ENCODE measurements at regions not wholly inside any gene's neighbourhood (a gene's known extent, or its start where the extent isn't known, plus 50 kb on each side); places are given as distances from the start of the nearest gene placed in this dataset.
A peak's percentile ranks its signal among the peaks of the same experiment; 100 is the strongest.

- 80 to 90% methylated on average over 1 of the region's 1 CpG for WGBS, 2 donors
- Histone ChIP-seq H3K9me3 (peaks cover 0 to 2% (median 0%) of the 10 kb centered on the region in 3 donors), H3K27me3 (no peaks in the 10 kb centered on the region), H3K4me1 (peaks cover 8% of the 10 kb centered on the region), H3K27ac (no peak overlapping the region), H3K4me3 (no peak overlapping the region), H3K36me3 (replicated peaks in 1 of 2; ENCODE audit: insufficient read depth in 1 of 2, low read depth in 2 of 2) (no peaks in the 10 kb centered on the region)
- no peak for TF ChIP-seq CTCF (IDR thresholded peaks at IDR 0.05)
- no peak for TF ChIP-seq POLR2A (IDR thresholded peaks at IDR 0.05)
- no peak for DNase-seq
- no peak for ATAC-seq
- intact Hi-C loops (cut with DNase I) = no loop called here
Measured at GRCh38 chr12:89091293-89091841, 260.9 kb downstream of the DUSP6 start.

- no peak for DNase-seq
- TF ChIP-seq POLR2A (IDR thresholded peaks at IDR 0.05) = no peak
- no peak for TF ChIP-seq CTCF (IDR thresholded peaks at IDR 0.05)
- no peak for ATAC-seq
- 83 to 87% methylated on average over 2 of the region's 2 CpGs for WGBS, 2 donors
- Histone ChIP-seq H3K27me3 (no peaks in the 10 kb centered on the region), H3K4me3 (no peak overlapping the region), H3K27ac (no peak overlapping the region), H3K4me1 (peaks cover 8% of the 10 kb centered on the region), H3K36me3 (replicated peaks in 1 of 2; ENCODE audit: insufficient read depth in 1 of 2, low read depth in 2 of 2) (no peaks in the 10 kb centered on the region), H3K9me3 (peaks cover 0 to 3% (median 0%) of the 10 kb centered on the region in 3 donors)
- intact Hi-C loops (cut with DNase I) = no loop called here
Measured at GRCh38 chr12:89089264-89089663, 263.0 kb downstream of the DUSP6 start.

DNA sequence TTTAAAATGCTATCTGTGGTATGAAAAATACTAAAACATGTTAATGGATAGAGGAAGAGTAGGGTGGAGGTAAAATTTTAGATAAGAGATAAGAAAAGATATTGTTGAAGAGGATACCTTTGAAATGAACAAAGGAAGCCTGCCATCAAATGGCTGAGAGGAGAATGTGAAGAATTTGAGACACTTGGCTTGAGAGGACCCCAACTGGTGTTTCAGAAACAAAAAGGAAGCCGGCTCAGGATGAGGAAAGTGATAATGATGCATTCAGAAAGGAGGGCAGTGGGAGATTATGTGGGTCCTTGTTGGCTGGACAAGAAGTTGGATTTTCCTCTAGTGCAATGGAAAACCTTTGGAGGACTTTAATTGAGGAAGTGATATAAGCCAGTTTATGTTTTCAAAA lies 264.4 kb downstream of the DUSP6 start:
- TF ChIP-seq POLR2A (IDR thresholded peaks at IDR 0.05) (no peak), CTCF (IDR thresholded peaks at IDR 0.05) (no peak)
- H3K27me3 ChIP-seq = no peaks in the 10 kb centered on the region
- intact Hi-C loops (cut with DNase I) = no loop called here
- no peak overlapping the region for H3K4me3 ChIP-seq
- DNase-seq (no peak), ATAC-seq (no peak)
- no peak overlapping the region for H3K27ac ChIP-seq
- WGBS, 2 donors = 70 to 93% methylated on average over 1 of the region's 1 CpG
- no peaks in the 10 kb centered on the region for H3K36me3 ChIP-seq (replicated peaks in 1 of 2; ENCODE audit: insufficient read depth in 1 of 2, low read depth in 2 of 2)
- peaks cover 8% of the 10 kb centered on the region for H3K4me1 ChIP-seq
- H3K9me3 ChIP-seq = peaks cover 0 to 3% (median 0%) of the 10 kb centered on the region in 3 donors

DNA sequence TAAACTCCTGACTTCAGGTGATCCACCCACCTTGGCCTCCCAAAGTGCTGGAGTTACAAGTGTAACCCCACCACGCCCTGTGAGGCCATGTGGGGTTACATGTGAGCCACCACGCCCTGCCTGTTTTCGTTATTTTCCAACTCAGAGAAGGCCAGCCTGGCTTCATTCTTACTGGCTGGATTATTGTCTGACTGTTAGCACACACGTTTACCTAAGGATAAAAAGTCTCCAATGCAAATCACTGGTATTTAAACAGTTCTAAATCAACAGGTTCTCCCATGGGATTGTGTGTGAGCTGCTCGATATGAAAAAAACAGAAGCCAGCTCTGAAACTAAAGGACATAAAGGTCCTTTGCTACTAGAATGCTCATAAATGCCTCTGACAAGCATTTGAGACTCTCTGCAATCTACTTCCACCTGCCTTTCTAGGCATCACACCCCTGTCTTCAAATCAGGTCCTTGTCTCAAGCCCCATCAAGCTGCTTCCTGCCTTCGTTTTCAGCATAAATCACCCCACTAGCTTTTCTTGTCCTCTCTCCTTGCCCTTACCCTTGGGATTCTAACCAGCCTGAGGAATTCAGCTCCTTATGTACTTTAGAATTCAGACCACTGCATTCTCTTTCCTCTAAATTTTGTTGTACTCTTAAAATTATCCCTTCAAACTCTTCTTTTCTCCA lies 265.0 kb downstream of the DUSP6 start:
- intact Hi-C loops (cut with DNase I) = no loop called here
- Histone ChIP-seq H3K9me3 (peaks cover 0 to 3% (median 0%) of the 10 kb centered on the region in 3 donors), H3K36me3 (replicated peaks in 1 of 2; ENCODE audit: insufficient read depth in 1 of 2, low read depth in 2 of 2) (no peaks in the 10 kb centered on the region), H3K4me1 (peaks cover 9% of the 10 kb centered on the region), H3K4me3 (no peak overlapping the region), H3K27me3 (no peaks in the 10 kb centered on the region), H3K27ac (no peak overlapping the region)
- DNase-seq (peak in 3 of 4 donors; percentile 21 to 47 (median 43)), ATAC-seq (peak; percentile 71)
- 25 to 35% methylated on average over 6 of the region's 6 CpGs for WGBS, 2 donors
- TF ChIP-seq POLR2A (IDR thresholded peaks at IDR 0.05) (no peak), CTCF (IDR thresholded peaks at IDR 0.05) (no peak)

DNA sequence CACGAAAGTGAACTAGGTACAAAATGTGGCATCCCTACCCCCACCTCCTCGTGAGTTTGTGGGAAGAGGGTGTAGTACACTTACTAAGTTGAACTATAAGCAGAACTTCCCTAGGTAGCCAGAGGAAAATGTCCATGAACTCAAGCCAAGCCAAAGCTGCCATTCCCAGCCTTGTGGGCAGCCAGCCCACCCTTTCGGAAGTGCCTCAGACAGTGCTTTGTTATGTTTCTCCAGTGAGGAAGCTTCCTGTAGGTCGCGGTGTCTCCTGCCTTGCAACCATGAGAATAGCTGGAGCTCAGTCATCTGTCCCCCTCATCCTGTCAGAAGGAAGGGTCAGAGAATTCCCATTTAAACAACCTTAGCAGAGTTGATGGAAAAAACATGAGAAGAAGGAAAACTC lies 266.9 kb downstream of the DUSP6 start:
- intact Hi-C loops (cut with DNase I) = no loop called here
- H3K36me3 ChIP-seq (replicated peaks in 1 of 2; ENCODE audit: insufficient read depth in 1 of 2, low read depth in 2 of 2) = no peaks in the 10 kb centered on the region
- H3K4me3 ChIP-seq = no peak overlapping the region
- TF ChIP-seq CTCF (IDR thresholded peaks at IDR 0.05) (no peak), POLR2A (IDR thresholded peaks at IDR 0.05) (no peak)
- peaks cover 25% of the 10 kb centered on the region for H3K4me1 ChIP-seq
- H3K27me3 ChIP-seq = no peaks in the 10 kb centered on the region
- no peak overlapping the region for H3K27ac ChIP-seq
- 83 to 86% methylated on average over 5 of the region's 5 CpGs for WGBS, 2 donors
- DNase-seq = no peak
- ATAC-seq = no peak
- peaks cover 0 to 3% (median 0%) of the 10 kb centered on the region in 3 donors for H3K9me3 ChIP-seq
